Memory B cell (primary cell): ENCODE measurements at regions not wholly inside any gene's neighbourhood (a gene's known extent, or its start where the extent isn't known, plus 50 kb on each side); places are given as distances from the start of the nearest gene placed in this dataset.
"Not testable (repeated sequence)": the region's sequence is repeated elsewhere in the genome, so short reads cannot be mapped to it uniquely, and the experiment has no call there.

Source experiments
- ATAC-seq: fragments of 150-1000 bp; cut with Tn5 transposase; 2 replicates; pipeline ENCODE4 v1.10.0; 2021; ENCODE audit warnings: low read depth, mild to moderate bottlenecking, moderate library complexity
- DNase-seq, 2 donors: peaks; one replicate each; pipeline ENCODE4 v3.0.0; 2022; ENCODE audit warnings: low spot score in 2 of 2
- H3K27ac Mint-ChIP-seq: one replicate; pipeline ENCODE4 v1.8.0; 2022; ENCODE audit warnings: mild to moderate bottlenecking, moderate library complexity, mixed read lengths
- H3K27me3 Mint-ChIP-seq: one replicate; pipeline ENCODE4 v1.8.0; 2022; ENCODE audit warnings: mixed read lengths
- H3K36me3 Mint-ChIP-seq: one replicate; pipeline ENCODE4 v1.8.0; 2022; ENCODE audit warnings: mild to moderate bottlenecking, mixed read lengths
- H3K4me1 Mint-ChIP-seq: one replicate; pipeline ENCODE4 v1.8.0; 2022; ENCODE audit warnings: mixed read lengths
- H3K4me3 Mint-ChIP-seq: one replicate; pipeline ENCODE4 v1.8.0; 2022; ENCODE audit warnings: mild to moderate bottlenecking, moderate library complexity, mixed read lengths
- H3K9me3 Mint-ChIP-seq: one replicate; pipeline ENCODE4 v1.8.0; 2022; ENCODE audit warnings: mixed read lengths

DNA sequence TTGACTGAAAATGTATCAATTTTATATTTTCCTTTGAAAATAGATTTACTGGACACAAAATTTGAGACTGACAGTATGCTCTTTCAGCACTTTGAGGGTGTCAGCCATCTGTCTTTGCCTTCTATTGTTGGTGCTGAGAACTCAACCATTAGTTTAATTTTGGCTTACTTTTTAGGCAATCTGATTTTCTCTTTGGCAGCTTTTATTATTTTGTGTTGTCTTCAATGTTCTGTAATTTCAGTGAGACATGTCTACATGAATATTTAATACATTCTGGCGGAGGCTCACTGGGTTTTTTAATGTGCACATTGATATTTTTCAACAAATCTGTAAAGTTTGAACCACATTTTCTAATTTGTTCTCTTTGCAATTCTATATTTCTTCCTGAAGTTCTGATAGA is 648.6 kb downstream of the C6orf118 start:
- Mint-ChIP-seq H3K4me1 (no peaks in the 10 kb centered on the region), H3K9me3 (peaks cover 8% of the 10 kb centered on the region), H3K4me3 (no peak overlapping the region), H3K27ac (no peak overlapping the region), H3K36me3 (no peaks in the 10 kb centered on the region), H3K27me3 (no peaks in the 10 kb centered on the region)
- no peak for ATAC-seq
- no peak for DNase-seq

DNA sequence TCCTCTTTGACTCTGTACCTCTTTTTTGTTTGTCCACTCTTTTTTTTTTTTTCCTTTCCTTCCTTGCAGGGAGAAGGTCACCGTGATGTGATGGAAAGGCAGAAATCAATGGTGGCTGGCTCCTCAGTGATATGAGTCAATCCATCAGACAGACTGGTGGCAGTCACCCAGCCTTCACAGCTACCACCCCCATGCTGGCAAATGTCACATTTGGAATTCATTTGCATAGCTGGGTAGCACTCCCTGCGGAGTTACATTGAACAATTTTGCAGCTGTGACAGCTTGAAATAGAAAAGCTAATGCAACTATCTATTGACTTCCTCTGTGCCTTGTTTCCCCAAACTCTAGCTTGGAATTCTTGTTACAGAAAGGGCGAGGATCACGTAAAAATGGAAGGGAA is 668.4 kb downstream of the C6orf118 start:
- DNase-seq (no peak), ATAC-seq (no peak)
- Mint-ChIP-seq H3K27ac (no peak overlapping the region), H3K9me3 (peaks cover 1% of the 10 kb centered on the region), H3K36me3 (no peaks in the 10 kb centered on the region), H3K4me3 (no peak overlapping the region), H3K4me1 (no peaks in the 10 kb centered on the region), H3K27me3 (no peaks in the 10 kb centered on the region)

DNA sequence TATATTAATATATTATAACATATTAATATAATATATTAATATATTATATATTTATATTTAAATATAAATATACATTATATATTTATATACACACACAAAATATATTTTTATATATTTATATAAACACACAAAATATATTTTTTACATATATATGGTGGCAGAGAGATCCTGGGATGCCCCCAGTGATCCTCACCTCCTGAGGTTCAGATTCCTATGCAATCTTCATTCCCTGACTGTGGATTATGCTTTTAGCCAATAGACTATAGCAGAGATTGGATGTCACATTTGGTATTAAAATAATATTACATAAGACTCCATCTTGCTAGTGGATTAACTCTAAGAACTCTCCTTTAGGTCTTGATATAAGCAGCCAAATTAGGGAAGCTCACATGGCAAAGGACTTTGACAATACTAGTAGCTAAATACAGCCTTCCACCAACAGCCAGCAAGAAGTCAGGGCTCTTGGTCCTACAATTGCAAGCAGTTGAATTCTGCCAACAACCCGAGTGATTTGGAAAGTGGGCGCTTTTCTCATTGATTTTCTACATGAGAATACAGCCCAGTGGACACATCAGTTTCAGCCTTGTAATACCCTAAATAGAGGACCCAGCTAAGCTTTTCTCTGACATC is 681.0 kb downstream of the C6orf118 start:
- Mint-ChIP-seq H3K4me1 (no peaks in the 10 kb centered on the region), H3K36me3 (no peaks in the 10 kb centered on the region), H3K9me3 (peaks cover 6% of the 10 kb centered on the region), H3K27me3 (no peaks in the 10 kb centered on the region), H3K27ac (no peak overlapping the region), H3K4me3 (no peak overlapping the region)
- no peak for ATAC-seq
- DNase-seq, result no peak

- H3K27ac Mint-ChIP-seq, result no peak overlapping the region
- no peaks in the 10 kb centered on the region for H3K4me1 Mint-ChIP-seq
- no peak for DNase-seq
- H3K27me3 Mint-ChIP-seq, result no peaks in the 10 kb centered on the region
- no peaks in the 10 kb centered on the region for H3K36me3 Mint-ChIP-seq
- no peak overlapping the region for H3K4me3 Mint-ChIP-seq
- peaks cover 2% of the 10 kb centered on the region for H3K9me3 Mint-ChIP-seq
- ATAC-seq, result no peak
Measured at GRCh38 chr6:164616917-164617524, 692.4 kb downstream of the C6orf118 start.

DNA sequence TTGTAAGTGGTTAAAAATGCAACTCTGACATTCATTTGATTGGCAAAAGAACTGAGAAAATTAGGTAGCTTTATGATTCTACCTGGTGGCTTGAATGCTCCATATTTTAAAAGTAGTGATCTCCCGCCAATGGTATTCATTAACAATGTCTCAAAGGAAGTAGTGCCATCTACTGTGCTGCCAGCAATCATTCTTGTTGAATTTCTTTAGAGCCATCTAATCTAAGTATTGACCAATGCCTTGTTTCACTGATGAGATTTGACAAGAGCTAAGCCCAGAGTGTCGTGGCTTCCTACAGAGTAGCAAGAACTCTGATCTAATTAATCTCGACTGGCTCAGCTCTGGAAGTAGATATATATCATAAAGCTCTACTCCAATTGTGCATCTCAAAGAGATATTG is 696.7 kb downstream of the C6orf118 start:
- Mint-ChIP-seq H3K9me3 (no peaks in the 10 kb centered on the region), H3K36me3 (no peaks in the 10 kb centered on the region), H3K4me1 (no peaks in the 10 kb centered on the region), H3K4me3 (no peak overlapping the region), H3K27ac (no peak overlapping the region), H3K27me3 (no peaks in the 10 kb centered on the region)
- ATAC-seq (no peak), DNase-seq (no peak)

DNA sequence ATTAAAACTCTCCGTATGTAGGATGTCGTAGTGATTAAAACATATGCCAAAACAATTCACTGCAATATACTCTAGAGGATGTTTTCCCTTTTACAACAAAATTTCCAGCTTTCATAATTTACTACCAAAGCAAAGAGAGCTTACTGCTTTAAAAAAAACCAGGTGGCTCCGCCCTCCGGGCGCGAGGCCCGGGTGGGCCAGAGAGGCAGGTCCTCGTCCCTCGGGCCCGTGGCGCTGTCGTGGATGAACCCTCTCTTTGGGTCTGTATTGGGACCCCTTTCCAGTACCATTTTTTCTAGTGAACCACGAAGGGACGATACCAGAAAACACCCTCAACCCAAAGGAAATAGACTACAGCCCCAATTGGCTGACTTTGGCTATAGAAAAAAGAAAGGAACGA is 698.5 kb downstream of the C6orf118 start:
- ATAC-seq, H3K9me3 Mint-ChIP-seq: not testable (repeated sequence)

GRCh38 chr6:164602415-164602814 is 707.0 kb downstream of the C6orf118 start:
- ATAC-seq, H3K27ac Mint-ChIP-seq, H3K4me1 Mint-ChIP-seq: not testable (repeated sequence)

More for the DNA sequence above, 698.5 kb downstream of the C6orf118 start:
- H3K36me3 Mint-ChIP-seq, H3K4me3 Mint-ChIP-seq, H3K27ac Mint-ChIP-seq, H3K4me1 Mint-ChIP-seq, DNase-seq, H3K27me3 Mint-ChIP-seq: not testable (repeated sequence)

GRCh38 chr6:164581563-164581962 is 727.8 kb downstream of the C6orf118 start:
- no peaks in the 10 kb centered on the region for H3K27me3 Mint-ChIP-seq
- H3K27ac Mint-ChIP-seq, result no peak overlapping the region
- no peak for DNase-seq
- no peak for ATAC-seq
- no peaks in the 10 kb centered on the region for H3K4me1 Mint-ChIP-seq
- no peaks in the 10 kb centered on the region for H3K36me3 Mint-ChIP-seq
- H3K9me3 Mint-ChIP-seq, result peaks cover 6% of the 10 kb centered on the region
- no peak overlapping the region for H3K4me3 Mint-ChIP-seq

More at GRCh38 chr6:164602415-164602814, 707.0 kb downstream of the C6orf118 start:
- DNase-seq, H3K4me3 Mint-ChIP-seq, H3K36me3 Mint-ChIP-seq, H3K9me3 Mint-ChIP-seq, H3K27me3 Mint-ChIP-seq: not testable (repeated sequence)

GRCh38 chr6:164579035-164579434 is 730.4 kb downstream of the C6orf118 start:
- no peaks in the 10 kb centered on the region for H3K4me1 Mint-ChIP-seq
- ATAC-seq (no peak), DNase-seq (no peak)
- no peaks in the 10 kb centered on the region for H3K27me3 Mint-ChIP-seq
- H3K4me3 Mint-ChIP-seq, result no peak overlapping the region
- no peak overlapping the region for H3K27ac Mint-ChIP-seq
- H3K9me3 Mint-ChIP-seq, result peaks cover 9% of the 10 kb centered on the region
- H3K36me3 Mint-ChIP-seq, result no peaks in the 10 kb centered on the region

DNA sequence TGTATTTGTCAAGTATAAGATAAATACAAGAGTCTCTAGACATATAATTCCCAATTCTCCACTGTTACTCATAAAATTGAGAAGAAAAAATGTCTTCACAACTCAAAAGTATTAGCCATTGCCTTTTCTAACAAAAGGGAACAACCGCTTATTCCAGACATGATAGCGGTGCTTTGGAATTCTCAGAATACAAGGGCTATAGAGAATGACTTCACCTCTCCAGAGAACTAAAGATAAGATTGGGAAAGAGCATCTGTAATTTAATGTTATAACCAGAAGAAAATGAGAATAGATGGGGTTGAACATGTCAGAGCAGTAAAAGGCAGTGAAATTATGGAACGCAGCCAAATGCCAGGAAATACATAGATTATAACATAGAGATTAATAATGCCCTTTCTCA is 730.8 kb downstream of the C6orf118 start:
- H3K27me3 Mint-ChIP-seq, result no peaks in the 10 kb centered on the region
- H3K4me3 Mint-ChIP-seq, result no peak overlapping the region
- peaks cover 9% of the 10 kb centered on the region for H3K9me3 Mint-ChIP-seq
- ATAC-seq (no peak), DNase-seq (no peak)
- no peak overlapping the region for H3K27ac Mint-ChIP-seq
- no peaks in the 10 kb centered on the region for H3K36me3 Mint-ChIP-seq
- H3K4me1 Mint-ChIP-seq, result no peaks in the 10 kb centered on the region

DNA sequence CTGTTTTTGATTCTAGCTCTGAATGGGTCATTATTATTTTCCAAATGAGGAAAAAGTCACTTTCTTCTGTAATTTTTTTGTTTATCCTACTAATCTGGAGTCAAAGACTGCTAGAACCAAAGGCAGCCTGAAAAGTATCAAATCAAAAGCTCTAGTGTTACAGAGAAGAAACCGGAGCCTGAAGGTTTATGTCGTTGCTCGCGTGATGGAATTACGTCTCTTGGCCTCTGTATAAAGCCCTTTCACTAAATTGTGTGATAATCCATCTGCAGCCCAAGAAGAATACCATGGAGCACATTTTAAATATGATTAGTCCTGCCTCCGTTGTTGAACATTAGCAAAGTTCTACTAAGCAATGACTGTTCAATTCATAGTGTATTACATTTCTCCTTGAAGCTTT is 738.6 kb downstream of the C6orf118 start:
- ATAC-seq, result no peak
- Mint-ChIP-seq H3K9me3 (peaks cover 6% of the 10 kb centered on the region), H3K4me3 (no peak overlapping the region), H3K36me3 (no peaks in the 10 kb centered on the region), H3K27ac (no peak overlapping the region), H3K27me3 (no peaks in the 10 kb centered on the region), H3K4me1 (no peaks in the 10 kb centered on the region)
- DNase-seq, result no peak

- no peak for ATAC-seq
- no peak overlapping the region for H3K27ac Mint-ChIP-seq
- no peak overlapping the region for H3K4me3 Mint-ChIP-seq
Measured at GRCh38 chr6:164569509-164569908, 739.9 kb downstream of the C6orf118 start.

GRCh38 chr6:164563924-164564323 is 745.5 kb downstream of the C6orf118 start:
- H3K4me3 Mint-ChIP-seq, result no peak overlapping the region
- ATAC-seq (no peak), DNase-seq (no peak)
- no peak overlapping the region for H3K27ac Mint-ChIP-seq
- H3K4me1 Mint-ChIP-seq, result no peaks in the 10 kb centered on the region
- peaks cover 2% of the 10 kb centered on the region for H3K36me3 Mint-ChIP-seq
- no peaks in the 10 kb centered on the region for H3K27me3 Mint-ChIP-seq
- peaks cover 12% of the 10 kb centered on the region for H3K9me3 Mint-ChIP-seq

More at GRCh38 chr6:164569509-164569908, 739.9 kb downstream of the C6orf118 start:
- H3K36me3 Mint-ChIP-seq, result no peaks in the 10 kb centered on the region
- H3K9me3 Mint-ChIP-seq, result peaks cover 3% of the 10 kb centered on the region
- no peaks in the 10 kb centered on the region for H3K4me1 Mint-ChIP-seq
- no peak for DNase-seq
- no peaks in the 10 kb centered on the region for H3K27me3 Mint-ChIP-seq

DNA sequence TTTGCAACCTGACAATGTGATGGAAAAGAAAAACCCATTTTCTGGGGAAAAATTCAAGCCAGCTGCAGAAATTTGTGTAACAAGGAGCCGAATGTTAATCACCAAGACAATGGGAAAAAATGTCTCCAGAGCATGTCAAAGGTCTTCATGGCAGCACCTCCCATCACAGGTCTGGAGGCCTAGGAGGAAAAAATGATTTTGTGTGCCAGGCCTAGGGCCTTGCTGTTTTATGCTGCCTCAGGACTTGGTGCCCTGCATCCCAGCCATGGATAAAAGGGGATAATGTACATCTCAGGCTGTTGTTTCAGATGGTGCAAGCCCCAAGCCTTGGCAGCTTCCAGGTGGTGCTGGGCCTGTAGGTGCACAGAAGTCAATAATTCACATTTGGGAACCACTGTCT is 747.7 kb downstream of the C6orf118 start:
- Mint-ChIP-seq H3K27ac (no peak overlapping the region), H3K4me3 (no peak overlapping the region), H3K9me3 (peaks cover 10% of the 10 kb centered on the region), H3K36me3 (peaks cover 2% of the 10 kb centered on the region), H3K27me3 (no peaks in the 10 kb centered on the region), H3K4me1 (no peaks in the 10 kb centered on the region)
- no peak for DNase-seq
- no peak for ATAC-seq
